Tibial artery (tissue), 4 donors: ENCODE measurements at regions not wholly inside any gene's neighbourhood (a gene's known extent, or its start where the extent isn't known, plus 50 kb on each side); places are given as distances from the start of the nearest gene placed in this dataset.

Source experiments
- DNase-seq, 2 donors: peaks; one replicate each; pipeline ENCODE4 v3.0.0-alpha.2; 2019
- H3K27ac ChIP-seq, 2 donors: fragments of 200-600 bp; sonication (generic) in 1 of 2; 1 replicate in 1 of 2; 2 replicates in 1 of 2; pipeline ENCODE4 v1.5.1; 2018 to 2019; ENCODE audit warnings: mild to moderate bottlenecking in 1 of 2
- H3K27me3 ChIP-seq, 2 donors: fragments of 200-600 bp; sonication (generic) in 1 of 2; one replicate each; pipeline versions ENCODE4 v1.5.1 to v1.6.0; 2016 to 2019
- H3K36me3 ChIP-seq, 3 donors: fragments of 200-600 bp; sonication (generic) in 2 of 3; one replicate each; pipeline ENCODE4 v1.5.1; 2016 to 2019; ENCODE audit warnings: mild to moderate bottlenecking in 2 of 3
- H3K4me1 ChIP-seq, 4 donors: fragments of 200-600 bp; sonication (generic) in 2 of 4; 1 replicate in 3 of 4; 2 replicates in 1 of 4; pipeline ENCODE4 v1.5.1; 2016 to 2019
- H3K4me3 ChIP-seq, 2 donors: fragments of 200-600 bp; sonication (generic) in 1 of 2; 1 replicate in 1 of 2; 2 replicates in 1 of 2; pipeline ENCODE4 v1.5.1; 2018 to 2019; ENCODE audit warnings: mild to moderate bottlenecking in 2 of 2
- H3K9me3 ChIP-seq, 3 donors: fragments of 200-600 bp; sonication (generic) in 1 of 3; one replicate each; pipeline ENCODE4 v1.5.1; 2016 to 2019
- intact Hi-C: fragments of 100-400 bp; cut with DNase I; formaldehyde crosslinking; loops from one replicate; pipeline ENCODE4 v1.15.0; 2023; ENCODE audit warnings: low total_unique reads
- TF ChIP-seq, protein P1 (sequence below), 2 experiments: fragments of 200-600 bp in 1 of 2; fragments of 450-650 bp in 1 of 2; IDR thresholded peaks; one replicate each; pipeline ENCODE4 v1.5.1; 2017 to 2019; ENCODE audit warnings: antibody characterized with exemption in 2 of 2, mild to moderate bottlenecking in 1 of 2, moderate library complexity in 1 of 2

DNA sequence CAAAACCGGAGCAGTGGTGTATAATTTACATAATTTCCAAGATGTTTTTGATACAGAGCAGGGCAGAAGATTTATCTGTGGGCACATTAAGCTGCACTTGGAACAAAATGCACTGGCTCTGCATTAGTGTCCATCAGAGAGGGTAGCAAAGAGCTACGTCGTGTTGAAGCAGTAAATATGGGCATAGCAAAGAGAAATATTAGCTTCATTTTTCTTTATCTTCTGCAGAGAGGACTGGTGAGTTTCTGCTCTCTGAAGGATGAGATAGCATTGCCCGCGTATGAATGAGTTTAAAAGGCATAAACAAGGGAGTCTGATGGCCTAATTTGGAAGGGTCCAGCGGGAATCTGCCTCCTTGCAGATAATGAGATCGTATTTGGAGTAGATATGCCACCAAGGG, 227.8 kb upstream of the CDH11 start:
- Histone ChIP-seq H3K27me3 (no peaks in the 10 kb centered on the region), H3K4me1 (no peaks in the 10 kb centered on the region), H3K9me3 (no peaks in the 10 kb centered on the region), H3K36me3 (no peaks in the 10 kb centered on the region), H3K4me3 (no peak overlapping the region), H3K27ac (no peak overlapping the region)
- intact Hi-C loops, result no loop called here
- TF ChIP-seq, protein P1, sequence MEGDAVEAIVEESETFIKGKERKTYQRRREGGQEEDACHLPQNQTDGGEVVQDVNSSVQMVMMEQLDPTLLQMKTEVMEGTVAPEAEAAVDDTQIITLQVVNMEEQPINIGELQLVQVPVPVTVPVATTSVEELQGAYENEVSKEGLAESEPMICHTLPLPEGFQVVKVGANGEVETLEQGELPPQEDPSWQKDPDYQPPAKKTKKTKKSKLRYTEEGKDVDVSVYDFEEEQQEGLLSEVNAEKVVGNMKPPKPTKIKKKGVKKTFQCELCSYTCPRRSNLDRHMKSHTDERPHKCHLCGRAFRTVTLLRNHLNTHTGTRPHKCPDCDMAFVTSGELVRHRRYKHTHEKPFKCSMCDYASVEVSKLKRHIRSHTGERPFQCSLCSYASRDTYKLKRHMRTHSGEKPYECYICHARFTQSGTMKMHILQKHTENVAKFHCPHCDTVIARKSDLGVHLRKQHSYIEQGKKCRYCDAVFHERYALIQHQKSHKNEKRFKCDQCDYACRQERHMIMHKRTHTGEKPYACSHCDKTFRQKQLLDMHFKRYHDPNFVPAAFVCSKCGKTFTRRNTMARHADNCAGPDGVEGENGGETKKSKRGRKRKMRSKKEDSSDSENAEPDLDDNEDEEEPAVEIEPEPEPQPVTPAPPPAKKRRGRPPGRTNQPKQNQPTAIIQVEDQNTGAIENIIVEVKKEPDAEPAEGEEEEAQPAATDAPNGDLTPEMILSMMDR (IDR thresholded peaks at IDR 0.05), result no peak
- DNase-seq, result no peak

DNA sequence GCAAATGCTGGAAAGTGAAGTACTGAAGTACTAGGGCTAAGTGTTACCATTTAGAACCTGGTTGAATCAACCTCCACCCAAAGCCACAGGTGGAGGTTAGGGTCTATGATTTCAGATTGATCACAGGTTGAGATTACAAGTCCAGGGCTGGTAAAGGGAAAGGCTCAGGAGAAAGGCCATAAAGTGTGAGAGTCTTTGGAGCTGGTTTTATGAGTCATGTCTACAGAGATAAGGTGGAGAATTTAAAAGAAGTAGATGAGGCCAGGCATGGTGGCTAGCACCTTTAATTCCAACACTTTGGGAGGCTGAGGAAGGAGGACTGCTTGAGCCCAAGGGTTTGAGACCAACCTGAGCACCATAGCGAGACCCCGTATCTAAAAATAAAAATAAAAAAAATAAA, 221.7 kb upstream of the CDH11 start:
- no peak for DNase-seq
- Histone ChIP-seq H3K4me3 (no peak overlapping the region), H3K36me3 (no peaks in the 10 kb centered on the region), H3K27ac (no peak overlapping the region), H3K9me3 (no peaks in the 10 kb centered on the region), H3K4me1 (no peaks in the 10 kb centered on the region), H3K27me3 (no peaks in the 10 kb centered on the region)
- TF ChIP-seq, protein P1 (IDR thresholded peaks at IDR 0.05), result no peak
- intact Hi-C loops, result no loop called here

DNA sequence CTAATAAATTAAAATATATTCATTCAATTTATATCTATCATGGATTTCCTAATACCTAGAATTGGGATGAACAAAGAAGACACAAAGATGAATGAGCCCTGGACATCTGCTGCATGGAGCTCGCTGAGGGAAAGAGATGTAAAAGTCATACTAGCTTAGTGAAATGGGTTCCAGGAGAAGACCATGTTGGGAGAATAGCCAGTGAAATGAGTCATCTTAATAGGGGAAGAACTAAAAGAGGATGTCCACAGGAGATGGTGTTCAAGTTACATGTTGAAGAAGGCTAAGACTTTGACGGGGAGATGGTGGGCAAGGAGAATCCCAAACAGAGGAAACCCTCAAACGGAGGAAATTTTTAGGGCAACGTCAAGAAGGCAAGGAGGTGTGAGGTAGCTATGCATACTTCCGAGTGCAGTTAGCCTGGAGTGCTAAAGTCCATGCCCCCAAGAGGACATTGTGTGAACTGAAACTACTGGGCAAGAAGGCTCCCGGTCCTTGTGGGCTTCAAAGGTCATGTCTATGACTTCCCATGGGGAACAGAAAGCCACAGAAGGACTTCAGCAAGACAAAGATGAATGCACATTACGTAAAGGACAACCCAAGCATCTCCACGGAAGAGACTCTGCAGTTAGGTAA, 220.5 kb upstream of the CDH11 start:
- Histone ChIP-seq H3K27ac (no peak overlapping the region), H3K4me1 (no peaks in the 10 kb centered on the region), H3K9me3 (no peaks in the 10 kb centered on the region), H3K36me3 (no peaks in the 10 kb centered on the region), H3K4me3 (no peak overlapping the region), H3K27me3 (no peaks in the 10 kb centered on the region)
- TF ChIP-seq, protein P1 (IDR thresholded peaks at IDR 0.05), result no peak
- intact Hi-C loops, result no loop called here
- no peak for DNase-seq

DNA sequence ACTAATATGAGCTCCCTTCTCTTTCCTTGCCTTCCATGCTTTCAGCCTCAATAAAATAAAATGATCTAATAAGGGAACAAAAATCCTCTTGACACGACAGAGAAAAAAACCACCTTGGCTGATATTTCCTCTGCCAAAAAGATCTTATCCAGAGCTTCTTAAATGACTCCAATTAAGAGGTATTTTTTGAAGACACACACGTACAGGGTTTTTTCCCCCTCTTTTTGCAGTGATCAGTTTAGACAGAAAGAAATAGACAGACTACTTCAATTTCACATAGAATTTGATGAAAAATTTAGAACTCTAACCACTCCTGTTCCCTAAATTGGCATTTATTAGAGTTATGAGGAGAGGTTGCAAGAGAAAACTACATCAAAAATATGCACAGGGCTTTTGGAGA, 217.2 kb upstream of the CDH11 start:
- H3K4me3 ChIP-seq, result no peak overlapping the region
- no peaks in the 10 kb centered on the region for H3K27me3 ChIP-seq
- H3K36me3 ChIP-seq, result no peaks in the 10 kb centered on the region
- no peak for DNase-seq
- H3K27ac ChIP-seq, result no peak overlapping the region
- TF ChIP-seq, protein P1 (IDR thresholded peaks at IDR 0.05), result no peak
- no peaks in the 10 kb centered on the region for H3K9me3 ChIP-seq
- no peaks in the 10 kb centered on the region for H3K4me1 ChIP-seq
- intact Hi-C loops, result no loop called here

DNA sequence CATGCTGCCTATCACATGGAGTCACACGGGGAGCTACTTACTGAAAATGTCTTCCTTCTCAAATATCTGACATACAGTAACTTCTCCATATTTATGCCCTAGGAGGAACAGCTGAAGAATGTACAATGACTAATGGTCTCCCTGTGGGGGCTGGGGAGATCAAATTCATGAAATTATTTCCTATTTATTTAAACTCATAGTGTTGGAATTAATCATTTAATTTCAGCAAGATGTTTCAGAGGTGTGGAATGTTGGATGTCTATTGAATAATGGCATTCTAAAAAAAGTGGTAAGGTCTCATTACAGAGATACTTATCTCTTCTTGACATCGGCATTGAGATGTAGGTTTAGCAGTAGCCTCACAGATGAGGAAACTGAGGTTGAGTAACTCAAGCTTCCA, 214.3 kb upstream of the CDH11 start:
- Histone ChIP-seq H3K9me3 (no peaks in the 10 kb centered on the region), H3K4me1 (peaks cover 0 to 6% (median 0%) of the 10 kb centered on the region in 4 donors), H3K27ac (no peak overlapping the region), H3K27me3 (no peaks in the 10 kb centered on the region), H3K4me3 (no peak overlapping the region), H3K36me3 (no peaks in the 10 kb centered on the region)
- no peak for DNase-seq
- TF ChIP-seq, protein P1 (IDR thresholded peaks at IDR 0.05), result no peak
- intact Hi-C loops, result no loop called here

DNA sequence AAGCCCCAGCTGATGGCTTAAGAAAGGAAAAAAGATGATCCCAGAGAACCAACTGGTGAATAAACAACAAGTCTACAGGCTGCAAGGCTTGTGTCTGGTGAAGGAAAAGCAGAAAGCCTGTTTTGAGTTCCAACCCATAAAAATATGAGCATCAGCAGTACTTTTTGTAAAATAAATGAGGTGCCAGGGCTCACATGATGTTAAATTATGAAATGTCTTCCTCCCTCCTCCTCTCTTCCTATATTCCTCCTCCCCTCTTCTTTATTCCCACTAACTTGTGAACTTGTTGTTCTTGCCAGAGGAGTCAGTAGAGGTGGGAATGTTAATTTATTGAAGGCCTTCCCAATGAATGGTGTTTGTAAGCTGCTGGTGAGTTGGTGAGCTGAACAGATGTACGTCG, 212.2 kb upstream of the CDH11 start:
- Histone ChIP-seq H3K4me3 (no peak overlapping the region), H3K4me1 (peaks cover 0 to 6% (median 0%) of the 10 kb centered on the region in 4 donors), H3K9me3 (no peaks in the 10 kb centered on the region), H3K36me3 (no peaks in the 10 kb centered on the region), H3K27me3 (no peaks in the 10 kb centered on the region), H3K27ac (no peak overlapping the region)
- DNase-seq, result no peak
- intact Hi-C loops, result no loop called here
- TF ChIP-seq, protein P1 (IDR thresholded peaks at IDR 0.05), result no peak
